HG02759 (cell line): ENCODE measurements at regions not wholly inside any gene's neighbourhood (a gene's known extent, or its start where the extent isn't known, plus 50 kb on each side); places are given as distances from the start of the nearest gene placed in this dataset.
"Not testable (repeated sequence)": the region's sequence is repeated elsewhere in the genome, so short reads cannot be mapped to it uniquely, and the experiment has no call there.

Experiments
- ATAC-seq: cut with Tn5 transposase; IDR thresholded peaks from one replicate; pipeline ENCODE4 v1.9.1; 2021; ENCODE audit warnings: mild to moderate bottlenecking, moderate library complexity; ENCODE audit not compliant: unreplicated experiment

DNA sequence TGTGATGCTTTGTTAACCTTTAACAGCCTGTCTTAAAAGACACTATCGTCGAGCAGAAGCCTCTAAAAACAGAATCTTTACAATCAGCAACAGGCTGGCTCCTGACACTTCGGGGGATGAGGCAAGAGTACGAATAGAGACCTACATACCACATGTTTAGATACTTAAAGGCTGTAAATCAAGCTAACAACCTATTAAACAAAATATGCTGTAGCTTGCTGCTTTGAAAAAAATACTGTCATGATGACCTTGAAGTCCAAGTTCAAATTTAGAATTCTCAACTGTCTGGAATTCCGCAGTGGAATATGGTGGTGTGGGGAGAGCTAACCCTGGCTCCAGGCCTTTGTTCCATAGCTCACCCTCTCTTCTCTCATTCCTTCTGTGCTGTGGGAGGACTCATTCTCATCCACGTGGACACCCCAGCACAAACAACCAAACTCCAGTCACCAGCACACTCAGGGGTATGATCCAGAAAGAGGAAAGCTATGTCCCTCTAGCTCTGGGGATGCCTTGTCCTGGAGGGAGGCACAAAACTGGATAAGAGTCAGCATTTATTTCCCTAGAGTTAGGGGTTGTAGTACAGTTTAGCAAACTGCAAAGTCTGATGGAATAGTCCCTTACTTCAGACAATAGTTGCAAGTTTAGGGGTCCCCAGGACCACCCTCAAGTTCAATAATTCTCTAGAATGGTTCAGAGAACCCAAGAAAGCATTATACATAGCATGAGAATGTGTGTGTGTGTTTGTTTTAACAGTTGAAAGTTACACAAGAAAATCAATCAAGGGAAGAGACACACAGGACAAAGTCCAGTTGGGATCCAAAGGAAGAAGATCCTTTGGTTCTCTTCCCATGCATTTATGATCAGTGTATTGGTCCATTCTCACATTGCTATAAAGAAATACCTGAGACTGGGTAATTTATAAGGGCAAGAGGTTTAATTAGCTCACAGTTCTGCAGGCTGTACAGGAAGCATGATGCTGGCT is 196.1 kb upstream of the SVIL start:
- no peak for ATAC-seq

GRCh38 chr10:29829776-29830175 is 195.0 kb upstream of the SVIL start:
- no peak for ATAC-seq

DNA sequence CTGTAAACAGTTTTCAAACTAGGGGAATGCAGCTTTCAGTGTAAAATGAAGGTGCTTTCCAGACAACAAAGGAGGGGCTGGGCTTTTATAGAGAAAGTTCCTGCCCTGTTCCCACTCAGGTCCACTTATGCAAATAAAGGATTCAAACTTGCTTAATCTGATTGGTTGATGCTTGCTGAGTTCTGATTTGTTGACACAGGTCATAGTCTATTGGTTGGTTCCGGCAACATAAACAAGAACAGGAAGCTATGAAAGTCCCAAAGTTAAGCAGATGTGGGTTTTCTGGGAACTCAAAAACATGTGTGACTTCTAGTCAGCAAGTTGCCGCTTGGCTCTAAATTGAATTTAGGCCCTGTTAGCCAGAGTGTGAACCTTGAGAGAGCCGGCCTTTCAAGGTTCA is 194.2 kb upstream of the SVIL start:
- ATAC-seq, result no peak

- ATAC-seq, result no peak
Observed at GRCh38 chr10:29828440-29828894, 193.7 kb upstream of the SVIL start.

- ATAC-seq, result no peak
Observed at GRCh38 chr10:29827512-29827911, 192.7 kb upstream of the SVIL start.

DNA sequence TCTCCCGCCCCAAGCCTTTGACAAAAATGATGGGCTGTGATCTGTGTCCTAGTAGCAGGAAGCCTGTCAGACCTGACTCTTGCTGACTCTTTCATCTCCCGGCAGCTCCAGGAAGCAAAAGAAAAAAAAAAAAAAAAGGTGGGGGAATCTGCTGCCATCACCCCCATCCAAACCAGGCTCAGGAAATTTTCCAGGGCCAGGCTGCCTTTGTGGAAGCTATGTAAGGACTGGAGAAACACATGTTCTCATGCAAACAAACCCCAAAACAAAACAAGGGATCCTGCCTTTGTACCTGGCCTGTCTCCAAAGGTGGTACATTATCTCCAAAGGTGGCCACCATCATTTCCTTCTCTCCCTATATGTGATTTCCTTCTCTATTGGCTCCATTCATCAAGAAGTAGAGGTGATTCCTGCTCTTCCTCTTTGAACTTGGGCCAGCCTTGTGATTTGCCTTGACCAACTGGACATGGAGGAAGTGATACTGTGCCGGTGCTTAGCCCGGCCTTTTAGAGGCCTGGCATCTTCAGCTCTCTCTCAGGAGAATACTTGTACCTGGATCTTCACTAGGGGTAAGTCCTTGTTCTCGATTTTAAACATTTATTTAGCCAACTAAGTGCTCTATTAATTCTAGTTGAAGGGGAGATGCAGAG is 192.2 kb upstream of the SVIL start:
- no peak for ATAC-seq

DNA sequence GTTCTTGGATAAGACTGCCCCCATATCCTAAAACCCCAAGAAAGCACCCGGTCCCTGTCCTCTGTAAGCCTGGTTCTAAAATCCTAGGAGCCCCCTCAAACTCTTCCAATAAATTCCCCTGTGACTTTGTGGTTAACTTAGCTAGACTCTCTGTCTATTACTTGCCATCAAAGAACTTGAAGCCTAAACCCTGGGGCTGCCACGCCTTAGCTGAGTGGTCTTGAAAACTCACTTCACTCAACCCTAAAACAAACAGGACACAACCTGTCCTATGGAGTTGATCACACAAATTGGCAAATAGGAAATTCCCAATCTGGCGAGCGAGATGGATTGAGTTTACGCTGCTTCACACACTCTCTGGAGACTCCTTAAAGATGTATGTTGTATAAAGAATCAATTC is 191.4 kb upstream of the SVIL start:
- no peak for ATAC-seq

DNA sequence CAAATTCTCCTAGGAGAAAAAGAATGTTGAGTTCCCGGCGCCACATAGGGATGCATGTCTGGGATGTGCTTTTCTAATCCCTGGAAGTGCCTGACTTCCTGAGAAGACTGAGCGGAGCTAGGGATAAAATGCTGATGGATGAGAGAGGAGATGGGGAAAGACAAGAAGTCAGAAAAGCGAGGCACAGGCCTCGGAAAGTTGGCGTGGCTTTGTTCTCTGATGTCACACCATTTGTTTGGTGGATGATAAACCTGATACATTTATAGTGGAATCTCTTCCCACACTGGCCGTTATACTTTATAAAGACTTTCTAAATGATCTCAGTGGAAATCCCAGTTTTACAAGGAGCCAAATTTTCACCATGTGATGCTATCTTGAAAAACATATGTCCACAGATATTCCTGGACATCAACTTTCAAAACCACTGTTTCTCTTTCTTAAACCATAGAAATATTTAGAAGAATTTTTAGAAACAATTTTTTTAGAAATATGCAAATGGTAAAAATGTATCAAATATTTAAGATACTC is 188.8 kb upstream of the SVIL start:
- no peak for ATAC-seq

DNA sequence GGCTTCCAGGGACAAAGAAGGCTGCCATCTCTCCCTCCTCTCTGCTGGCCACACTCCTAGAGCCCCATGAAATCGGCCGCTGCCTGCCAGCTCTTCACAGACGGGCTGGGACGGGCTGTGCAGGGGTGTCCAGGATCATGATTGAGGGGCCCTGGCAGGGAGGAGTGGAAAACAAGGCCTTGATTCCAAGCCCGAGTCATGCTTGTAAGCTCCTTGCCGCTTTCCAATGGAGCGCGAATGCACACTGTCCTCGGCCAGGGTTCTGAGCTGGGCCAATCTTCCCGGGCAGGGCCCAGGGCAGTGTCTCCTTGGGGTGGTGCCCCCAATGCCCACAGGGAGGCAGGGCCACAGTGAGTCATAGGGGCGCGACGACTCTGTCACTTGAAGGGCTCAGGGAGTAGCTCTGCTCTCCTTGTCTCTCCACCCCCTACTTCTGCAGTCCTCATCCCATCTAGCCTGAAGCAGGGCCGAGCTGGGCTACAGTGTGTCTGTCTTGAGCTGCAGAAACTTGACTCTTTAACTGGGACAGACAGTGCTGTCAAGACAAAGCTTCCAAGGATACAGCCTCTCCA is 186.2 kb upstream of the SVIL start:
- ATAC-seq, result no peak

- no peak for ATAC-seq
Observed at GRCh38 chr10:29816801-29817558, 182.2 kb upstream of the SVIL start.

DNA sequence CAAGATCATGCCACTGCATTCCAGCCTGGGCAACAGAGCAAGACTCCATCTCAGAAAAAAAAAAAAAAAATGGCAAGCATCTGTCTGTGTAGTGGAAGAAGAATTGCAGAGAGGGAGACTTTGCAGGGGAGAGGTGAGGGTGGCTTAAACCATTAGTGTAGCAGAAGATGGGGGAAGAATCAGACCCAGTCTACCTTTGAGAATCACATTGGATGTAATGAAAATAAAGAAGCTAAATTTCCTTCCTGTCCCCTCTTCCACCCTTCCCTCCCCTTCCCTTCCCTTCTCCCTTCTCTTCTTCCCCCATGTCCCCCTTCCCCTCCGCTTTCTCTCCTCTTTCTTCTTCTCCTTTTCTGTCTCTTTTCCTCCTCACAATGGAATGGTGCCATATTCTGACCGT is 180.8 kb upstream of the SVIL start:
- no peak for ATAC-seq

- no peak for ATAC-seq
Observed at GRCh38 chr10:29811751-29812427, 177.1 kb upstream of the SVIL start.

DNA sequence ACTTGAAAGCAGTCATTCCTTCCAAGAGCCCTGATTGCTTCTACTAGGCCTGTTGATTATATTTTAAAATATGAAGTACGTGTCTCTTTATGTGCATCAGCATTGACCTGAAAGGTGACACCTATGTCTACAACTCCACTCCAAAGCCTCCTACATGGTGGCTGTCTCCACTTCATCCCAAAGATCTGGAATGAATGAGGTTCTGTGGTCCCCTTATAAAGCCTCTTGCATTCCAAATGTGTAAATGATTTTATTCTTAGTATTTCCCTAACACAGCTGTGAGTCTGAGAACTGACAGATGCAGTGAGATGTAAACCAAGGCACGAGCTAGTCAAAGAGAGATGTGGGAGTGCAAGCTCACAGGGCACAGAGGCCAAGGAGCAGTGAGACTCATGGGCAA is 176.0 kb upstream of the SVIL start:
- ATAC-seq, result no peak

DNA sequence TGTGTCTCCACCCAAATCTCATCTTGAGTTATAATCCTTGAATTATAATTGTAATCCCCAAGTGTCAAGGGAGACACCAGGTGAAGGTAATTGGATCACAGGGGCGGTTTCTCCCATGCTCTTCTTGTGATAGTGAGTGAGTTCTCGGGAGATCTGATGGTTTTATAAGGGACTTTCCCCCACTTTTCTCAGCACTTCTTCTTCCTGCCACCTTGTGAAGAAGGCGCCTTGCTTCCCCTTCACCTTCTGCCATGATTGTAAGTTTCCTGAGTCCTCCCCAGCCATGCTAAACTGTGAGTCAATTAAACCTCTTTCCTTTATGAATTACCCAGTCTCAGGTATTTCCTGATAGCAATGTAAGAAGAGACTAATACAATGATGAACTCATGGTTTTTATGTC is 175.5 kb upstream of the SVIL start:
- not testable (repeated sequence) for ATAC-seq

- no peak for ATAC-seq
Observed at GRCh38 chr10:29809383-29809782, 174.6 kb upstream of the SVIL start.

DNA sequence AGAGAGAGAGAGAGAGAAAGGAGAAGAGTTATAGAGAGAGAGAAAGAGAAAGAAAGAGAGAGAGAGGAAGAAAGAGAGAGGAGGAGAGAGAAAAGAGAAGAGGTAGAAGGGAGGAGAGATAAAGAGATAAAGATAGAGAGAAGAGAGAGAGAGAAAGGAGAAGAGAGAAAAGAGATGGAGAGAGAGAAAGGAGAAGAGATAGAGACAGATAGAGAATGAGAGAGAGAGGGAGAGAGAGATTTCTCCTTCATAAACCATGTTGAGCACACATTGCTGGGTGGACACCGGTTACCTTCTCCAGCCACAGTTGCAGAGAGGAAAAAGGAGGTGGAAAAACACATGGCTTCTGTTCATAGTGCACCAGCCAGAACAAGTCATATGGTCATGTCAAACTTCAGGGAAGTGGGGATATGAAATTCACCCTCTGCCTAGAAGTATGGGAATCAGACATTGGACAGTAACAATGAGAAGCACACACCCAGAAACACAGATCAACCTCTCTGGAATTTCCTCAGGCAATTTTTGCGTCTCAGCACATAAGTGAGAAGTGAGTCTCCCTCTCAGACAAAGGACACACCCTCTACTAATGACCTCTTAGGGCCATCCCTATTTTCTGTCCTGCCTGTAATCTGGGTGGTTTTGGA is 172.5 kb upstream of the SVIL start:
- no peak for ATAC-seq

GRCh38 chr10:29806350-29806788 is 171.6 kb upstream of the SVIL start:
- no peak for ATAC-seq

DNA sequence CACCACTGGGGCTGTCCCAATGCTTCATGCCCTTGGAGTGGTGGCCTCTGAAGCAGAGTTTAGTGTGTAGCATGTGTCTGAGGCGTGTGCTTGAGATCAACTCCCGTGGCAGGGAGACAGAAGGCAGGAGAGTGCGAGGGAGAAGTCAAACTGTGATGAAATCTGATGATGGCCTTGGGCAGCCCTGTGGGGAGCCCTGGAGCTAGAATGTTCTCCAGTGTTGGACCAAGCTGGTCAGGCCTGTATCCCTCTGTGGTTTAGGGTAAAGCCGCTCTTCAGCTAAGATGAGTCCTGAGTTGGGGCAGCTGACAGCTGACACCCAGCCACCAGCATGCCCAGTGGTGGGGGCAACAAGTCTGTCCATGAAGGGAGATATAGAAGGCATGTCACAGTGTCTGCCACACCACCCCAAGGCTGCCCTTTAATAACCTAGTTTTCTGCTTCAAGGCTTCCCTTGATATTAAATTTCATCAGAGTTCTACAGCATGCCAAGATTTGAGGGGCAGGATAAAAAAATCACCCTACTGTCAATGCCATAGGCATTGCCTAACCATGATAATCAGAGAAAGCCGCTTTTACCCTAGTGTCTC is 170.5 kb upstream of the SVIL start:
- no peak for ATAC-seq
